ENCODE measurements at regions not wholly inside any gene's neighbourhood (a gene's known extent, or its start where the extent isn't known, plus 50 kb on each side); places are given as distances from the start of the nearest gene placed in this dataset.

- H3K27ac Mint-ChIP-seq = no peak overlapping the region
- H3K4me3 Mint-ChIP-seq = no peak overlapping the region
- no peaks in the 10 kb centered on the region for H3K36me3 Mint-ChIP-seq (ENCODE audit: low read depth)
- ChIA-PET CTCF (no interaction called here), POLR2A (no interaction called here)
- no peaks in the 10 kb centered on the region for H3K27me3 Mint-ChIP-seq
- H3K4me1 Mint-ChIP-seq = no peaks in the 10 kb centered on the region
- no peak for DNase-seq
- no peaks in the 10 kb centered on the region for H3K9me3 Mint-ChIP-seq
Measured at GRCh38 chr4:138092060-138092459, 150.1 kb downstream of the SLC7A11 start.

- no peaks in the 10 kb centered on the region for H3K4me1 Mint-ChIP-seq
- no peaks in the 10 kb centered on the region for H3K36me3 Mint-ChIP-seq (ENCODE audit: low read depth)
- H3K27ac Mint-ChIP-seq = no peak overlapping the region
- no peaks in the 10 kb centered on the region for H3K27me3 Mint-ChIP-seq
- no peak for DNase-seq
- POLR2A ChIA-PET = no interaction called here
- CTCF ChIA-PET = interaction anchor here (1.3 kb wide), 3 partner anchors 9 to 40 kb away, joined by 3 to 4 read pairs (median 3); no protein-coding TSS in a partner anchor
- H3K4me3 Mint-ChIP-seq = no peak overlapping the region
- H3K9me3 Mint-ChIP-seq = no peaks in the 10 kb centered on the region
Measured at GRCh38 chr4:138090918-138091676, 151.1 kb downstream of the SLC7A11 start.

DNA sequence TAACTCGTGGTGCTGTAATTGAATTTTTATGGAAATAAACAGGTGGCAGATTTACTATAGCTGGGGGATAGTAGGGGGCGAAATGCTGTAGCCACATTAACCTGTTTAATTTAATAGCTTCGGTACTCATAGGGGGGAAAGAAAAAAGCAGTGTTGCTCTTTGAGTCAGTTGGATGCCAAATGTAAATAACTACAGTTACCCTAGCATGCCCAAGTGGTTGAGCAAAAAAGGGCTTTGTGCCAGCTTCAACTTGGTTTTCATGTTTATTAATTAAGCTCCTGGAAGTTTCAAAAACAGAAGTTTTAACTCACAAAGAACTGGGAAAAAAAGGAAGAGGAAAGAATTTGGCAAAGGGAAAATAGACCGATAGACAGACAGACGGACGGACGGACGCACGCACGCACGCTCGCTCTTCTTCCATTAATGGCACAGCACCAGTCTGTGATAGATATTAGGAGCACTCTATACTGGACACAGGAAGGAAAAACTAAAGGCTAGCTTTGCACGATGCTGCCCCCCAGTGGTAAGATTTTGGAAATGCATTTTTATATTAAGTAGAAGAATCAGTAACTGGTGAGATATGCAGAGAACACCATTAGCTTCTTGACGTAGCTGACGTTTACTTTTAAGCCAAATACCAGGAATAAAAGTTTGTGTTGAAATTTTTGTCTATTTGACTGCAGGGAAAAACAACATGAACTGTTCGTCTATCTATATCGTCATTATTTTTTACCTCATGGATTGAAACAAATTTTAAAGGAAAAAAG, 151.8 kb downstream of the SLC7A11 start:
- POLR2A ChIA-PET = no interaction called here

DNA sequence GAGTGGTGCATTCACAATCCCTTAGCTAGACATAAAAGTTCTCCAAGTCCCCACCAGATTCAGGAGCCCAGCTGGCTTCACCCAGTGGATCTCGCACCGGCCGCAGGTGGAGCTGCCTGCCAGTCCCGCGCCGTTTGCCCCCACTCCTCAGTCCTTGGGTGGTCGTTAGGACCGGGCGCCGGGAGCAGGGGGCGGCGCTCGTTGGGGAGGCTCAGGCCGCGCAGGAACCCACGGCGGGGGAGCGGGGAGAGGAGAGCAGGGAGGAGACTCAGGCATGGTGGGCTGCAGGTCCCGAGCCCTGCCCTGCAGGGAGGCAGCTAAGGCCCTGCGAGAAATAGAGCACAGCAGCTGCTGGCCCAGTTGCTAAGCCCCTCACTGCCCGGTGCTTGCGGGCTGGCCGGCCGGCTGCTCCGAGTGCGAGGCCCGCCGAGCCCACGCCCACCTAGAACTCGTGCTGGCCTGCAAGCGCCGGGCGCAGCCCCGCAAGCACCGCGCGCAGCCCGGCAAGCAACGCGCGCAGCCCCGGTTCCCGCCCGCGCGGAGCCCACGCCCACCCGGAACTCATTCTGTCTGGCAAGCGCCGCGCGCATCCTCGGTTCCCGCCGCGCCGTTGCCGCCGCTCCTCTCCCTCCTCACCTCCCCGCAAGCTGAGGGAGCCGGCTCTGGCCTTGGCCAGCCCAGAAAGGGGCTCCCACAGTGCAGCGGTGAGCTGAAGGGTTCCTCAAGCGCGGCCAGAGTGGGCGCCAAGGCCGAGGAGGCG, 153.5 kb downstream of the SLC7A11 start:
- H3K9me3 Mint-ChIP-seq = no peaks in the 10 kb centered on the region
- no peak overlapping the region for H3K27ac Mint-ChIP-seq
- ChIA-PET CTCF (no interaction called here), POLR2A (no interaction called here)
- no peaks in the 10 kb centered on the region for H3K36me3 Mint-ChIP-seq (ENCODE audit: low read depth)
- H3K27me3 Mint-ChIP-seq = no peaks in the 10 kb centered on the region
- no peak overlapping the region for H3K4me3 Mint-ChIP-seq
- H3K4me1 Mint-ChIP-seq = no peaks in the 10 kb centered on the region
- no peak for DNase-seq

More for the DNA sequence above, 151.8 kb downstream of the SLC7A11 start:
- no peaks in the 10 kb centered on the region for H3K4me1 Mint-ChIP-seq
- CTCF ChIA-PET = interaction anchor here (1.3 kb wide), 3 partner anchors 10 to 41 kb away, joined by 3 to 4 read pairs (median 3); no protein-coding TSS in a partner anchor
- peak; percentile 49 for DNase-seq
- H3K27ac Mint-ChIP-seq = no peak overlapping the region
- no peaks in the 10 kb centered on the region for H3K9me3 Mint-ChIP-seq
- H3K4me3 Mint-ChIP-seq = no peak overlapping the region
- H3K27me3 Mint-ChIP-seq = no peaks in the 10 kb centered on the region
- no peaks in the 10 kb centered on the region for H3K36me3 Mint-ChIP-seq (ENCODE audit: low read depth)

GRCh38 chr4:138087066-138087719, 155.0 kb downstream of the SLC7A11 start:
- POLR2A ChIA-PET = no interaction called here
- no peak for DNase-seq
- CTCF ChIA-PET = no interaction called here
- Mint-ChIP-seq H3K9me3 (no peaks in the 10 kb centered on the region), H3K27me3 (no peaks in the 10 kb centered on the region), H3K4me1 (no peaks in the 10 kb centered on the region), H3K27ac (no peak overlapping the region), H3K36me3 (ENCODE audit: low read depth) (no peaks in the 10 kb centered on the region), H3K4me3 (no peak overlapping the region)

GRCh38 chr4:138086611-138087041, 155.5 kb downstream of the SLC7A11 start:
- ChIA-PET POLR2A (no interaction called here), CTCF (no interaction called here)
- Mint-ChIP-seq H3K9me3 (no peaks in the 10 kb centered on the region), H3K27me3 (no peaks in the 10 kb centered on the region), H3K4me3 (no peak overlapping the region), H3K4me1 (no peaks in the 10 kb centered on the region), H3K36me3 (ENCODE audit: low read depth) (no peaks in the 10 kb centered on the region), H3K27ac (no peak overlapping the region)
- DNase-seq = no peak

DNA sequence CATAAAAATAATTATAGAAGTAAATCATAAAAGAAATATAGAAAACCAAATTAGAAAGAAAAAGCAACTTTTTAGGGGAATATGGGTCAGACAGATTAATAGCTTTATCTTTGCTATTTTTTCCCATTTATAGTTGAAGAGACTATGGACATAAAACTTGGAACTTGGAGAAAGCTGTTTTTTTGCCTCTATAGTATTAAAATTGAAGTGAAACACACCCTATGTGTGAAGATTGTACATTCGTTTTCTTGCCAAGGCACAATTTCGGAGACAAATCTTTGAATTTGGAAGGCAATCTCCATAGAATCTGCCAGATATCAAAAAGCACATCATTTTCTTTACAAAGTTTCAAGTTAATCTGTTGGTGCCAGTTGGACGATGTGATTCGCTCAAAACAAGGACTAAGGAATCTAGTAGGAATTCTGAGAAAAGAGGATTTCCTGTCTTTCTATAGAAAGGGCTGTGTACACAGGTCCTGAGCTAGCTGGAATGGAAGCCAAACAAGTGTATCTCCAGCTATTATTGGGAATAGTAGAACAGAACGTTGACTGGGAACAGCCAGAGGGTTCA, 156.3 kb downstream of the SLC7A11 start:
- H3K27me3 Mint-ChIP-seq = no peaks in the 10 kb centered on the region
- no peaks in the 10 kb centered on the region for H3K36me3 Mint-ChIP-seq (ENCODE audit: low read depth)
- no peaks in the 10 kb centered on the region for H3K9me3 Mint-ChIP-seq
- H3K4me1 Mint-ChIP-seq = no peaks in the 10 kb centered on the region
- H3K27ac Mint-ChIP-seq = no peak overlapping the region
- POLR2A ChIA-PET = no interaction called here
- no peak for DNase-seq
- no peak overlapping the region for H3K4me3 Mint-ChIP-seq
- CTCF ChIA-PET = no interaction called here

- H3K4me1 Mint-ChIP-seq = no peaks in the 10 kb centered on the region
Measured at GRCh38 chr4:138078751-138079520, 163.2 kb downstream of the SLC7A11 start.

GRCh38 chr4:138078253-138078652, 163.9 kb downstream of the SLC7A11 start:
- no peak overlapping the region for H3K27ac Mint-ChIP-seq
- POLR2A ChIA-PET = no interaction called here
- no peaks in the 10 kb centered on the region for H3K27me3 Mint-ChIP-seq
- DNase-seq = no peak
- no peaks in the 10 kb centered on the region for H3K4me1 Mint-ChIP-seq
- H3K4me3 Mint-ChIP-seq = no peak overlapping the region
- no peaks in the 10 kb centered on the region for H3K9me3 Mint-ChIP-seq
- H3K36me3 Mint-ChIP-seq (ENCODE audit: low read depth) = no peaks in the 10 kb centered on the region
- CTCF ChIA-PET = no interaction called here

More at GRCh38 chr4:138078751-138079520, 163.2 kb downstream of the SLC7A11 start:
- CTCF ChIA-PET = no interaction called here
- Mint-ChIP-seq H3K9me3 (no peaks in the 10 kb centered on the region), H3K4me3 (no peak overlapping the region), H3K27ac (no peak overlapping the region), H3K36me3 (ENCODE audit: low read depth) (no peaks in the 10 kb centered on the region), H3K27me3 (no peaks in the 10 kb centered on the region)
- POLR2A ChIA-PET = no interaction called here
- no peak for DNase-seq

DNA sequence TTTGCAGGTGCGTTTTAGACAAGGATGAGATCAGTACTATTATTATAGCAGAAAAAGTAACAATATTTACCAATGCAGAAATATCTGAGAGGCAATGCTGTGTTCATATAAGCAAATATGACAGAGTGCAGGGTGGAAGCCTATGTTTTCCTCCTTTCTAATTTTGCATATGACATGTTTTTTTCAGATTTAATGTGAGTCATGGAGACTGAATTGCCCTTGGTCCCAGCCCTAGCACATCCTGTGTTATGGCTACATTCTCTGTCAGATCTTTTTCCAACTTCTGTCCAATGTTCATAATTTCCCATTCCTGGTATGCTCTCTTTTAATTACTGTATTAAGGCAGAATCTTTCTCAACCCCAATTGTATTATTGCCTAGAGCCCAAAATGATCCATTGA, 165.6 kb downstream of the SLC7A11 start:
- Mint-ChIP-seq H3K27me3 (no peaks in the 10 kb centered on the region), H3K4me1 (no peaks in the 10 kb centered on the region), H3K36me3 (ENCODE audit: low read depth) (no peaks in the 10 kb centered on the region), H3K4me3 (no peak overlapping the region), H3K9me3 (no peaks in the 10 kb centered on the region), H3K27ac (no peak overlapping the region)
- POLR2A ChIA-PET = no interaction called here
- no peak for DNase-seq
- CTCF ChIA-PET = no interaction called here

- Mint-ChIP-seq H3K27ac (no peak overlapping the region), H3K36me3 (ENCODE audit: low read depth) (no peaks in the 10 kb centered on the region), H3K4me1 (no peaks in the 10 kb centered on the region), H3K27me3 (no peaks in the 10 kb centered on the region), H3K4me3 (no peak overlapping the region), H3K9me3 (no peaks in the 10 kb centered on the region)
- CTCF ChIA-PET = no interaction called here
- POLR2A ChIA-PET = no interaction called here
- DNase-seq = no peak
Measured at GRCh38 chr4:138070816-138071215, 171.3 kb downstream of the SLC7A11 start.

- H3K27me3 Mint-ChIP-seq = no peaks in the 10 kb centered on the region
- POLR2A ChIA-PET = no interaction called here
- H3K4me1 Mint-ChIP-seq = no peaks in the 10 kb centered on the region
- DNase-seq = no peak
- H3K27ac Mint-ChIP-seq = no peak overlapping the region
- CTCF ChIA-PET = no interaction called here
- no peak overlapping the region for H3K4me3 Mint-ChIP-seq
- H3K9me3 Mint-ChIP-seq = no peaks in the 10 kb centered on the region
- no peaks in the 10 kb centered on the region for H3K36me3 Mint-ChIP-seq (ENCODE audit: low read depth)
Measured at GRCh38 chr4:138063581-138063980, 178.6 kb downstream of the SLC7A11 start.

All from activated CD4-positive, alpha-beta T cell treated with anti-CD3 and anti-CD28 coated beads, Interleukin-2, amount 10 ng/mL, durations not matched to agents 7 days and 5 days (primary cell).